GM18867 (cell line): ENCODE measurements at regions not wholly inside any gene's neighbourhood (a gene's known extent, or its start where the extent isn't known, plus 50 kb on each side); places are given as distances from the start of the nearest gene placed in this dataset.

Experiments
- ATAC-seq: cut with Tn5 transposase; IDR thresholded peaks from one replicate; pipeline ENCODE4 v1.9.1; 2021; ENCODE audit warnings: mild to moderate bottlenecking, moderate library complexity; ENCODE audit not compliant: unreplicated experiment

GRCh38 chr9:119432428-119432827 lies 63.2 kb upstream of the BRINP1 start:
- no peak for ATAC-seq

- ATAC-seq: no peak
Observed at GRCh38 chr9:119429302-119429701, 60.1 kb upstream of the BRINP1 start.

GRCh38 chr9:119420231-119420630 lies 51.0 kb upstream of the BRINP1 start:
- no peak for ATAC-seq
